HG03139 (cell line): ENCODE measurements at regions not wholly inside any gene's neighbourhood (a gene's known extent, or its start where the extent isn't known, plus 50 kb on each side); places are given as distances from the start of the nearest gene placed in this dataset.
"Not testable (repeated sequence)": the region's sequence is repeated elsewhere in the genome, so short reads cannot be mapped to it uniquely, and the experiment has no call there.

Source experiments
- ATAC-seq: cut with Tn5 transposase; IDR thresholded peaks from one replicate; pipeline ENCODE4 v1.9.1; 2021; ENCODE audit not compliant: unreplicated experiment

DNA sequence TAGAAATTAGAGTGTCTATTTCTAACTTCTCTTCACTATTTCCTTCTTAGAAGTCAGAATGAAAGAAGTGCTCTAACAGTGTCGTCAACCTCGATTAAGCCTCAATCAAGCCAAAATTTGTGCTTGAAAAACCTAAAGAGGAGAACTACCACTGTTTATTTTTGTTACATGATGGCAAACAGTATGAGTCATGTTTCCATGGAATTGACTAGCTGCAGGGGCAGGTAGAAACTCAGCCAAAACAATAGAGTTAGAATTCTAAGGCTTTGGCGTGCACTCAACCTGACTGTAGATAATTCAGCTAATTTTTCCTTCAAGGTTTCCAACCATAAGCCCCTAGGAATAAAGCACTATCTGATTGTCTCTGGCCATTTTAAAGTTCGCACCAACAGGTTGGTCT is 415.9 kb downstream of the ETS1 start:
- ATAC-seq, result no peak

DNA sequence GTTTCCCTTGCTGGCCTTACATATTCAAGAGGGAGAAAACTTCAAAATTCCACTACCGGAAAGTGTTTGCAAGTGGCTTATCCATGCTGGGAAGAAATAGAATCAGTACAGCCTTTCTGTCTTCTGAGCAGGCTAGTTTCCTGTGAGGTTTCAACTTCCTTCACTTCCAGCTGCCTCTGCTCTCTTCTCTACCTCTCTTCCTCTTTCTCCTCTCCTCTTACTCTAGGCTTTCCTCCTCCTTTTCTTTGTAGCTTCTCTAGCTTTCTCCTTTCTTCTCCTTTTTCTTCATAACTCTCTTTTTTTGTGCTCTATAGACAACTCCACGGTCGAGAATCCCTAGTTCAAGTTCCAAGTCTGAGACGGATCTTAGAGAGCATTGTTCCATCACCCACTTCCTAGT is 421.8 kb downstream of the ETS1 start:
- no peak for ATAC-seq

GRCh38 chr11:128164080-128164741 is 423.1 kb downstream of the ETS1 start:
- no peak for ATAC-seq

DNA sequence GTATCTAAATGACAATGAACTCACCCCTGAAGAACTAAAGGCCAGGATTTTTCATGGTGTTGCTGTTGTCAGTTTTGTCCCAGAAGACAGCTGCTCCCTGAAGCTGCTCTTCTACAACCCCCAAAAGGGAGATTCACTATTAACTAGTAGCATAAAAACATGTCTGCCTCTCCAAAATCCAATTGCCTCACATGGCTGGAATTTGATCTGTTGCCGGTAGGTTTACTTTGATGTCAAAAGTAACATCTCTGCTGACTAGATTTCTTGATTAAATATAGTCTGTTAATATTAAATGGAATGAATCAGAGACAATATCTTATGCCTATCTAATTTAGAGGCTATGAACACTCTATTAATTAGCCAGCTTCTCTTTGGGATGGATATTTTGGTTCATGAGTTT is 425.4 kb downstream of the ETS1 start:
- ATAC-seq, result no peak

GRCh38 chr11:128161436-128161835 is 425.9 kb downstream of the ETS1 start:
- no peak for ATAC-seq

- ATAC-seq, result no peak
Measured at GRCh38 chr11:128158860-128159259, 428.5 kb downstream of the ETS1 start.

DNA sequence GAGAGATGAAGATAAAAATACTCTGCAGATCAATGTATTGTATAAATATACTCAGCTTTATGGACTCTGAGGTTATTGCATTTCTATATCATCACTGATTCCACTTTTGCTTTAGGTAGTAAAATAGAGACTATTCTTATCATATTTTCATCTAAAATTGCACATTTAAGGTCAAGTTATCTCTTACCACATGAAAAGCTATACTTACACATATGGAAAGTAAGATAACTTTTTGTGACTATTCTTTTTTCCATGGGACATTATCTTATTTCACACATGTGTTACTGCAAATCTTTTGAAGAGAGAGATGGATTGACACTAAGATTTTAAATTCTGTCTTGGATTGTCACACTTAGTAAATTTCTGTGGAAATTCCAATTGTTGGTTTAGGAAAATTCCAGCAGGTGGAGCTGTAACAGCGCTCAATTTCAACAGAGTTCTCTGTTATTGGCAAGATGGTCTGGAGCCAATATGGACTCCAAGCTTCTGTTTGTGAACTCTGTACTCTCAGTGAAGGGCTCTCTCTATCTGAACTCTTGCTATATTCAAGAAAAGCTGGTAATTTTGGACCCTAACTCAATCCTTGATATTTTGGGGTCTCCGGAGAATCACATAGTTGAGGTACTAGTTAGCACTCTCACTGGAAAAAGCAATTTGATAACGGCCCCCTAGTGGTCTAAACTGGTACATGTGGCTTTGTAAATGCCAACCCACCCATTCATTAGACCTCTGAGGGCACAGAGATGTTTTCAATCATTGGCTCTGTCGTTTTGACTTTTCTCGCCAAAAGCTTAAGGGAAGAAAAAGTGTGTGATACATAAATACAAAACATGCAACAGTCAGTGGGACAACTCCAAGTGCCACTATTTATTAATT is 429.7 kb downstream of the ETS1 start:
- peak; percentile 86 for ATAC-seq

GRCh38 chr11:128156486-128156885 is 430.9 kb downstream of the ETS1 start:
- ATAC-seq, result no peak

DNA sequence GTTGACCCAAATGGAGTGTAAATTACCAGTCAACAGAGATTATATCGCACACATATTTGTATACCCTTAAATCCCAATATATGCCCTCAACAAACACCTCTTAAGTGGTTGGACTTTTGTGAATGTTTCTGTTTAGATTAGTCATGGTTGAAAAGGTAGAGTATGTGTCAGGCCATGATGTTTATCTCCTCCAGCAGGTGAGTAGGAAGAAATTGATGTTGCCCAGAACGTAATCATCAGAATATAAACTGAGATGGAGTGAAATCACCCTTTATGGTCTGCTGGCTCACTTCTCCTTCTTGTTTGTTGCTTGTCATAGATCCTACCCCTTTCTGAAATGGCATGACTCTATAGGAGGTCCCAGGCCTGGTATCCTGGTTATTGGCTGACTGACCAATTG is 431.8 kb downstream of the ETS1 start:
- no peak for ATAC-seq

DNA sequence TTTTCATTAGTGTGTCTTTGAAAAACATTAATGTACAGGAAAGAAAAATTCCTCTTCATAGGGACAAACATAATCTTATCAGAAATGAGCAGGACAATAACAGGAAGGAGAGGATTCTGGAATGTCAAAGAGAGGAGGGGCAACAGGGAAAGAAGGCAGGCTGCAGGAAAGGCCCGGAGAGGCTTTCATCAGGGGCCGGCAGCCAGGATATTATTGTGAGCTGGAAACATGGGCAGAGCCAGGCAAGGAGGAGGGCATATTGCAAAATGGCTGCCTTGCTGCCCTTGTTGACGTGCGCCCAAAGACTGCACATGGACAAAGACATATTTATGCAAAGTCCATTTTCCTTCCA is 433.7 kb downstream of the ETS1 start:
- no peak for ATAC-seq

GRCh38 chr11:128152796-128153696 is 434.3 kb downstream of the ETS1 start:
- no peak for ATAC-seq

GRCh38 chr11:128151780-128152179 is 435.6 kb downstream of the ETS1 start:
- no peak for ATAC-seq

DNA sequence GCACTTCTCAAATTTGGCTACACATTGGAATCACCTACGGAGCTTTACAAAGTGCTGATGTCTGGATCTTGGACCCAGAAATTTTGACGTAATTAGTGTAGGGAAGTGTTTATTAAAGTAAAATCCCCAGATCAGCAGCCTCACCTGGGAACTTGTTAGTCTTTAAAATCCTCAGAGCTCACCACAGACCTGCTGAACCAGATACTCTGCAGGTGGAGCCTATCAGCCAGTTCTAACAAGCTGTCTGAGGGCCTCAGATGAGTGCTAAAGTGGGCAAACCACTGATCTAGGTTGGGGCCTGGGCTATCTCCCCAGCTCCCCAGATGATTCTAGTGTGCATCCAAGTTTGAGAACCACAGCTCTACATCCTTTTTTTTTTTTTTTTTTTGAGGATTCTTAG is 436.0 kb downstream of the ETS1 start:
- ATAC-seq, result no peak

- no peak for ATAC-seq
Measured at GRCh38 chr11:128148208-128148607, 439.1 kb downstream of the ETS1 start.

- no peak for ATAC-seq
Measured at GRCh38 chr11:128146926-128147605, 440.3 kb downstream of the ETS1 start.

DNA sequence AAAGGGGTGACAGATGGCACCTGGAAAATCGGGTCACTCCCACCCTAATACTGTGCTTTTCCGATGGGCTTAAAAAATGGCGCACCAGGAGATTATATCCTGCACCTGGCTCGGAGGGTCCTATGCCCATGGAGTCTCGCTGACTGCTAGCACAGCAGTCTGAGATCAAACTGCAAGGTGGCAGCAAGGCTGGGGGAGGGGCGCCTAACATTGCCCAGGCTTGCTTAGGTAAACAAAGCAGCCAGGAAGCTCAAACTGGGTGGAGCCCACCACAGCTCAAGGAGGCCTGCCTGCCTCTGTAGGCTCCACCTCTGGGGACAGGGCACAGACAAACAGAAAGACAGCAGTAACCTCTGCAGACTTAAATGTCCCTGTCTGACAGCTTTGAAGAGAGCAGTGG is 447.1 kb downstream of the ETS1 start:
- not testable (repeated sequence) for ATAC-seq

DNA sequence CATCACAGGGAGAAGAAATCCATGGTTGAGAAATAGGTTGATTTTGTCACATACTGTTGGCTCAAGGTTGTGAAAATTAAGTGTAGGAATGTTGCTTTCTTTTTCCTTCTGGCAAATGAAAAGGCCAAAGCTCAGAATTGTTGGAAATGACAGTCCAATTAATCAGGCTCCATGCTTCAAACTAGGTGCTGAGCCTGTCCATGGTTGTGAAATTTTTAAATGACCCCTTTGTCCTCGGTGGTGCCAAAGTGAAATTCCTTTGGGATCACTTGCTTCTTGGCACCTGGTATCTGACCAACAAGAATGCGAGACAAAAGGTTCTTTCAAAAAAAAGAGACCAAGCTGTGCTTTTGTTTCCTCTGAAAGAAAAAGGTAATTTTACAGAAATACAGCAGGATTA is 451.9 kb downstream of the ETS1 start:
- no peak for ATAC-seq

- no peak for ATAC-seq
Measured at GRCh38 chr11:128133501-128133900, 453.9 kb downstream of the ETS1 start.

DNA sequence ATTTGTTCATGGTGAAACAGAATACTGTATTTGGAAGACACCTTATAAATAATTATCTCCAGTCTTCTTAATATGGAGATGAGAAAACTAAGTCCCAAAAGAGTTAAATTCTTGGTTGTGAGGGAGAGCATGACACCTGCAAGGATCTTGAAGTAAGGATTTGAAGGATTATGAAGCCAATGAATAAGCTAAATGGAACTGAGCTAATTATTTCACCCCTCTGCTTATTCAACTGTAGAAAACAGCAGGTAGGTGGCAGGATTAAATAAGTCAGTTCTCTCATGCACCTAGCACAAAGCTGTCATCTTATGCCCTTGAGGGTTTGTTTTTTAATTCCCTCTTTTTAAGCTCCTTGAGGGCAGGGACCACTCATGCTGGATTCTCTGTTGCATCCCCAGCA is 457.3 kb downstream of the ETS1 start:
- no peak for ATAC-seq

DNA sequence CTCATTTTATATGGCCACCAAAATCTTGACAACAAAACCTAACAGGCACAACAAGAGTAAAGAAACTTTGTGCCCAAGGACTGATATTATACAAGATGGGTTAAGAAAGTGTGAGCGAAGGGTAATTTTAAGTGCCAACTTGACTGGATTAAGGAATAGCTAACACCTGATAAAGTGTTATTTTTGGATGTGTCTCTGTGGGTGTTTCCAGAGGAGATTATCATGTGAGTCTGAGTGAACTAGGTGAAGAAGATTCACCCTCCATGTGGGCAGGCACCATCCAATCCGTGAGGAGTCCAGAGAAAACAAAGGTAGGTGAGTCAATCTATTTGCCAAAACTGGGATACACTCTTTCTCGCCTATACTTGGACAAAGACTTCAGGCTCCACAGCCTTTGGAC is 461.6 kb downstream of the ETS1 start:
- ATAC-seq, result no peak

DNA sequence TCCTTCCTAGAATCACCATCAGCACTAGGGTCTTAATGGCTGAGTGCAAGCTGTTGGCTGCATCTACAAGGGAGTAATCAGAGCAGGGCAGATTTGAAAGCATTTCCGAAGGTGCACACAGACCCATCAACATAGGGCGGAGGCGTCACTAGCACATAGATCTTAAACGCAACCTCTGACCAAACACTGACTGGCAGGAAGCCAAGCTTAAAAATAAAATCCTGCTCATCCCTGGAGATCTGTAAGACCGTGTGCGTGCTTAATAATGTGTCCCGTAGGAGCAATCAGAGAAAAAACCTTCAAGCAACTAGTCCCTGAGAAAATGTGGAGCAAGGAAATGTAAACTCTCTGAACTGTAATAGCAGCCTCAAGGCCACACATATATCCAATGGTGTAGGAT is 470.5 kb downstream of the ETS1 start:
- no peak for ATAC-seq
